DND-41 (cell line): ENCODE measurements at regions not wholly inside any gene's neighbourhood (a gene's known extent, or its start where the extent isn't known, plus 50 kb on each side); places are given as distances from the start of the nearest gene placed in this dataset.
"Not testable (repeated sequence)": the region's sequence is repeated elsewhere in the genome, so short reads cannot be mapped to it uniquely, and the experiment has no call there.

Experiments used
- ATAC-seq: fragments of 200-7000 bp; cut with Tn5 transposase; 3 replicates; pipeline ENCODE4 v1.9.1; 2021; ENCODE audit warnings: low read depth; ENCODE audit not compliant: insufficient read depth
- DNase-seq: peaks from one replicate; pipeline ENCODE4 v3.0.0-alpha.2; 2020
- H2AFZ ChIP-seq: 2 replicates; pipeline ENCODE4 v1.6.0; 2012; ENCODE audit warnings: low read depth, low read length
- H3K27ac ChIP-seq: 2 replicates; pipeline ENCODE4 v1.5.1; 2012; ENCODE audit warnings: low read length, inconsistent platforms
- H3K27me3 ChIP-seq: fragments of 200-600 bp; sonication (generic); 2 replicates; pipeline ENCODE4 v1.6.0; 2012; ENCODE audit warnings: low read length, mild to moderate bottlenecking, inconsistent platforms; ENCODE audit not compliant: insufficient read depth, poor library complexity
- H3K36me3 ChIP-seq: 2 replicates; pipeline ENCODE4 v1.5.1; 2012; ENCODE audit warnings: low read length, inconsistent platforms; ENCODE audit not compliant: insufficient read depth
- H3K4me1 ChIP-seq: 2 replicates; pipeline ENCODE4 v1.5.1; 2012; ENCODE audit warnings: mild to moderate bottlenecking, low read length; ENCODE audit not compliant: insufficient read depth
- H3K4me2 ChIP-seq: 2 replicates; pipeline ENCODE4 v1.6.0; 2012; ENCODE audit warnings: mild to moderate bottlenecking, moderate library complexity, low read length, inconsistent platforms; ENCODE audit not compliant: insufficient read depth
- H3K4me3 ChIP-seq, 2 experiments: fragments of 200-600 bp in 1 of 2; shearing (Covaris generic) in 1 of 2; 2 replicates each; pipeline ENCODE4 v1.5.1; 2012 to 2016; ENCODE audit warnings: inconsistent platforms in 2 of 2, low read length in 2 of 2, mild to moderate bottlenecking in 2 of 2, low read depth in 1 of 2, moderate library complexity in 1 of 2
- H3K79me2 ChIP-seq: 2 replicates; pipeline ENCODE4 v1.6.0; 2012; ENCODE audit warnings: low read length, inconsistent platforms; ENCODE audit not compliant: insufficient read depth
- H3K9ac ChIP-seq: 2 replicates; pipeline ENCODE4 v1.6.0; 2012; ENCODE audit warnings: low read depth, mild to moderate bottlenecking, inconsistent platforms, low read length, moderate library complexity
- H3K9me3 ChIP-seq: 2 replicates; pipeline ENCODE4 v1.5.1; 2012; ENCODE audit warnings: low read length, moderate library complexity, mild to moderate bottlenecking, inconsistent platforms; ENCODE audit not compliant: insufficient read depth, severe bottlenecking
- H4K20me1 ChIP-seq: 2 replicates; pipeline ENCODE4 v1.6.0; 2012; ENCODE audit warnings: low read length; ENCODE audit not compliant: insufficient read depth
- CTCF ChIP-seq: IDR thresholded peaks from 2 replicates; pipeline ENCODE4 v1.5.1; 2012; ENCODE audit warnings: borderline replicate concordance, low read length, moderate library complexity, mild to moderate bottlenecking; ENCODE audit not compliant: poor library complexity, severe bottlenecking; ENCODE audit errors: extremely low read depth
- EZH2 ChIP-seq: IDR thresholded peaks from 3 replicates; pipeline ENCODE4 v1.6.1; 2012; ENCODE audit warnings: borderline replicate concordance, low read depth, mild to moderate bottlenecking, moderate library complexity, low read length, inconsistent platforms; ENCODE audit not compliant: severe bottlenecking

- no peak for TF ChIP-seq EZH2
- no peak for TF ChIP-seq CTCF
- no peaks in the 10 kb centered on the region for H3K36me3 ChIP-seq
- no peaks in the 10 kb centered on the region for H3K4me1 ChIP-seq
- DNase-seq (no peak), ATAC-seq (no peak)
- no peaks in the 10 kb centered on the region for H4K20me1 ChIP-seq
- H2AFZ ChIP-seq: no peak overlapping the region
- H3K27me3 ChIP-seq: no peaks in the 10 kb centered on the region
- no peak overlapping the region for H3K9ac ChIP-seq
- no peak overlapping the region for H3K4me2 ChIP-seq
- no peak overlapping the region for H3K4me3 ChIP-seq
- H3K27ac ChIP-seq: no peak overlapping the region
- peaks cover 14% of the 10 kb centered on the region for H3K9me3 ChIP-seq
- H3K79me2 ChIP-seq: no peaks in the 10 kb centered on the region
These were observed 100.1 kb upstream of the APCDD1 start for GRCh38 chr18:10354241-10354811.

GRCh38 chr18:10354890-10355289 is 99.5 kb upstream of the APCDD1 start:
- TF ChIP-seq EZH2 (no peak), CTCF (no peak)
- no peak overlapping the region for H3K9ac ChIP-seq
- H3K79me2 ChIP-seq: no peaks in the 10 kb centered on the region
- H3K4me2 ChIP-seq: no peak overlapping the region
- no peak overlapping the region for H3K27ac ChIP-seq
- no peaks in the 10 kb centered on the region for H3K27me3 ChIP-seq
- no peak for DNase-seq
- H2AFZ ChIP-seq: no peak overlapping the region
- no peaks in the 10 kb centered on the region for H3K4me1 ChIP-seq
- H3K4me3 ChIP-seq: no peak overlapping the region
- ATAC-seq: no peak
- no peaks in the 10 kb centered on the region for H3K36me3 ChIP-seq
- peaks cover 14% of the 10 kb centered on the region for H3K9me3 ChIP-seq
- no peaks in the 10 kb centered on the region for H4K20me1 ChIP-seq

- H3K27ac ChIP-seq, H3K9ac ChIP-seq, H3K4me1 ChIP-seq, DNase-seq, H3K4me2 ChIP-seq, H4K20me1 ChIP-seq, H3K4me3 ChIP-seq, H3K36me3 ChIP-seq, H3K79me2 ChIP-seq, H3K27me3 ChIP-seq, ATAC-seq, H2AFZ ChIP-seq: not testable (repeated sequence)
- peaks cover 14% of the 10 kb centered on the region for H3K9me3 ChIP-seq
These were observed 97.4 kb upstream of the APCDD1 start for GRCh38 chr18:10356999-10357398.

GRCh38 chr18:10361660-10362059 is 92.8 kb upstream of the APCDD1 start:
- ATAC-seq: no peak
- H3K4me1 ChIP-seq: no peaks in the 10 kb centered on the region

More at GRCh38 chr18:10361660-10362059, 92.8 kb upstream of the APCDD1 start:
- H4K20me1 ChIP-seq: no peaks in the 10 kb centered on the region
- H3K79me2 ChIP-seq: no peaks in the 10 kb centered on the region
- DNase-seq: no peak
- H3K4me2 ChIP-seq: no peak overlapping the region
- H3K27ac ChIP-seq: no peak overlapping the region
- no peaks in the 10 kb centered on the region for H3K27me3 ChIP-seq
- no peak for TF ChIP-seq CTCF
- no peak for TF ChIP-seq EZH2
- no peak overlapping the region for H3K4me3 ChIP-seq
- no peak overlapping the region for H3K9ac ChIP-seq
- H3K36me3 ChIP-seq: no peaks in the 10 kb centered on the region
- H3K9me3 ChIP-seq: peaks cover 17% of the 10 kb centered on the region
- no peak overlapping the region for H2AFZ ChIP-seq
